ENCODE measurements at regions not wholly inside any gene's neighbourhood (a gene's known extent, or its start where the extent isn't known, plus 50 kb on each side); places are given as distances from the start of the nearest gene placed in this dataset.
A peak's percentile ranks its signal among the peaks of the same experiment; 100 is the strongest.
"Not testable (repeated sequence)": the region's sequence is repeated elsewhere in the genome, so short reads cannot be mapped to it uniquely, and the experiment has no call there.

GRCh38 chr12:92408072-92408900, 262.6 kb upstream of the BTG1 start:
- peak; percentile 41 for DNase-seq (ENCODE audit: low spot score)
- H3K79me2 ChIP-seq (ENCODE audit: low read depth) = no peaks in the 10 kb centered on the region
- no peak overlapping the region for H3K4me2 ChIP-seq
- no peaks in the 10 kb centered on the region for H3K36me3 ChIP-seq
- H3K36me3 Mint-ChIP-seq = no peaks in the 10 kb centered on the region
- no peak overlapping the region for H3K4me3 Mint-ChIP-seq
- H4K20me1 ChIP-seq (ENCODE audit: low read depth) = no peaks in the 10 kb centered on the region
- peaks cover 3% of the 10 kb centered on the region for H3K27me3 Mint-ChIP-seq (ENCODE audit: insufficient read depth, low read depth)
- TF ChIP-seq CTCF (IDR thresholded peaks at IDR 0.05) (peak; percentile 59), EZH2phosphoT487 (IDR thresholded peaks at IDR 0.05) (no peak)
- H3K4me3 ChIP-seq = no peak overlapping the region
- no peaks in the 10 kb centered on the region for H3K4me1 ChIP-seq
- peaks cover 11% of the 10 kb centered on the region for H3K9me3 Mint-ChIP-seq
- no peaks in the 10 kb centered on the region for H3K9me3 ChIP-seq (ENCODE audit: low read depth)
- H3K27ac ChIP-seq = no peak overlapping the region
- no peak overlapping the region for H3K27ac Mint-ChIP-seq
- H3K4me1 Mint-ChIP-seq = peaks cover 26% of the 10 kb centered on the region
- no peak overlapping the region for H2AFZ ChIP-seq (replicated peaks)
- no peaks in the 10 kb centered on the region for H3K27me3 ChIP-seq
- H3K9ac ChIP-seq = no peak overlapping the region
- no peaks in the 10 kb centered on the region for H3F3A ChIP-seq (ENCODE audit: low read depth)

DNA sequence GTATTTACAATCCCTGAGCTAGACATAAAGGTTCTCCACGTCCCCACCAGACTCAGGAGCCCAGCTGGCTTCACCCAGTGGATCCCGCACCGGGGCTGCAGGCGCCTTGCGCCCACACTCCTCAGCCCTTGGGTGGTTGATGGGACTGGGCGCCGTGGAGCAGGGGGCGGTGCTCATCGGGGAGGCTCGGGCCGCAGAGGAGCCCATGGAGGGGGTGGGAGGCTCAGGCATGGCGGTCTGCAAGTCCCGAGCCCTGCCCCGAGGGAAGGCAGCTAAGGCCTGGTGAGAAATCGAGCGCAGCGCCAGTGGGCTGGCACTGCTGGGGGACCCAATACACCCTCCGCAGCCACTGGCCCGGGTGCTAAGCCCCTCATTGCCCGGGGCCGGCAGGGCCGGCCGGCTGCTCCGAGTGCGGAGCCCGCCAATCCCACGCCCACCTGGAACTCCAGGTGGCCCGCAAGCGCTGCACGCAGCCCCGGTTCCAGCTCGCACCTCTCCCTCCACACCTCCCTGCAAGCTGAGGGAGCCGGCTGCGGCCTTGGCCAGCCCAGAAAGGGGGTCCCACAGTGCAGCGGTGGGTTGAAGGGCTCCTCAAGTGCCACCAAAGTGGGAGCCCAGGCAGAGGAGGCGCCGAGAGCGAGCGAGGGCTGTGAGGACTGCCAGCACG, 260.9 kb upstream of the BTG1 start:
- H3K4me2 ChIP-seq; H3K36me3 Mint-ChIP-seq; H3K9ac ChIP-seq; H3K9me3 ChIP-seq (ENCODE audit: low read depth); H3K4me3 ChIP-seq; H3K36me3 ChIP-seq; H2AFZ ChIP-seq (replicated peaks); H3K4me3 Mint-ChIP-seq; H3K4me1 ChIP-seq; H3K79me2 ChIP-seq (ENCODE audit: low read depth); H3K27ac Mint-ChIP-seq; H3K27ac ChIP-seq; H4K20me1 ChIP-seq (ENCODE audit: low read depth); H3K27me3 ChIP-seq; DNase-seq (ENCODE audit: low spot score); H3F3A ChIP-seq (ENCODE audit: low read depth); H3K27me3 Mint-ChIP-seq (ENCODE audit: insufficient read depth, low read depth): not testable (repeated sequence)
- Mint-ChIP-seq H3K4me1 (peaks cover 15% of the 10 kb centered on the region), H3K9me3 (peaks cover 11% of the 10 kb centered on the region)

GRCh38 chr12:92405801-92406251, 260.2 kb upstream of the BTG1 start:
- not testable (repeated sequence) for DNase-seq (ENCODE audit: low spot score); H3K4me3 ChIP-seq; H4K20me1 ChIP-seq (ENCODE audit: low read depth); H3K36me3 Mint-ChIP-seq; H2AFZ ChIP-seq (replicated peaks); H3K27ac ChIP-seq; H3K4me1 ChIP-seq; H3K9me3 ChIP-seq (ENCODE audit: low read depth); H3K9ac ChIP-seq; H3K4me2 ChIP-seq; H3K27me3 Mint-ChIP-seq (ENCODE audit: insufficient read depth, low read depth); H3K27me3 ChIP-seq; H3F3A ChIP-seq (ENCODE audit: low read depth); H3K36me3 ChIP-seq; H3K4me3 Mint-ChIP-seq; H3K79me2 ChIP-seq (ENCODE audit: low read depth)
- H3K4me1 Mint-ChIP-seq = peaks cover 11% of the 10 kb centered on the region
- H3K27ac Mint-ChIP-seq = peak overlapping the region; percentile 5
- peaks cover 11% of the 10 kb centered on the region for H3K9me3 Mint-ChIP-seq

- H3K36me3 Mint-ChIP-seq = no peaks in the 10 kb centered on the region
- peaks cover under 1% of the 10 kb centered on the region for H3K27me3 Mint-ChIP-seq (ENCODE audit: insufficient read depth, low read depth)
- H3K9me3 Mint-ChIP-seq = peaks cover 11% of the 10 kb centered on the region
- H2AFZ ChIP-seq (replicated peaks) = no peak overlapping the region
- H3K4me1 ChIP-seq = no peaks in the 10 kb centered on the region
- no peaks in the 10 kb centered on the region for H3K27me3 ChIP-seq
- no peak overlapping the region for H3K4me2 ChIP-seq
- H3K9ac ChIP-seq = no peak overlapping the region
- TF ChIP-seq EZH2 (IDR thresholded peaks at IDR 0.05) (no peak), EZH2phosphoT487 (IDR thresholded peaks at IDR 0.05) (no peak), CTCF (IDR thresholded peaks at IDR 0.05) (no peak)
- no peaks in the 10 kb centered on the region for H3K36me3 ChIP-seq
- no peak overlapping the region for H3K27ac ChIP-seq
- peaks cover 11% of the 10 kb centered on the region for H3K4me1 Mint-ChIP-seq
- no peaks in the 10 kb centered on the region for H3F3A ChIP-seq (ENCODE audit: low read depth)
- H3K27ac Mint-ChIP-seq = no peak overlapping the region
- no peaks in the 10 kb centered on the region for H4K20me1 ChIP-seq (ENCODE audit: low read depth)
- H3K4me3 Mint-ChIP-seq = no peak overlapping the region
- no peaks in the 10 kb centered on the region for H3K9me3 ChIP-seq (ENCODE audit: low read depth)
- no peak for DNase-seq (ENCODE audit: low spot score)
- H3K79me2 ChIP-seq (ENCODE audit: low read depth) = no peaks in the 10 kb centered on the region
- H3K4me3 ChIP-seq = no peak overlapping the region
These were observed 259.3 kb upstream of the BTG1 start for GRCh38 chr12:92404921-92405320.

All from neural progenitor cell (in vitro differentiated cells).